ENCODE measurements at regions not wholly inside any gene's neighbourhood (a gene's known extent, or its start where the extent isn't known, plus 50 kb on each side); places are given as distances from the start of the nearest gene placed in this dataset.

GRCh38 chr3:83601704-83602103, 1357.1 kb upstream of the CADM2 start:
- H3K4me1 ChIP-seq (ENCODE audit: low read length) = no peaks in the 10 kb centered on the region
- no peak for TF ChIP-seq CTCF (IDR thresholded peaks at IDR 0.05; ENCODE audit: low read length)
- no peak for TF ChIP-seq EZH2 (optimal IDR thresholded peaks at IDR 0.05; ENCODE audit: low read depth, low read length)
- TF ChIP-seq EZH2phosphoT487 (IDR thresholded peaks at IDR 0.05; ENCODE audit: low read length) = no peak
- no peak overlapping the region for H3K27ac ChIP-seq (ENCODE audit: low read length)
- H4K20me1 ChIP-seq (ENCODE audit: insufficient read depth, low read length) = no peaks in the 10 kb centered on the region
- H3F3A ChIP-seq (ENCODE audit: insufficient read depth, low read length) = no peaks in the 10 kb centered on the region
- H2AFZ ChIP-seq (ENCODE audit: low read length) = no peak overlapping the region
- no peaks in the 10 kb centered on the region for H3K9me2 ChIP-seq (replicated peaks; ENCODE audit: insufficient read depth, low read length)
- no peaks in the 10 kb centered on the region for H3K9me3 ChIP-seq (replicated peaks; ENCODE audit: insufficient read depth, low read length)
- H3K79me2 ChIP-seq (ENCODE audit: low read length) = no peaks in the 10 kb centered on the region
- no peaks in the 10 kb centered on the region for H3K36me3 ChIP-seq (replicated peaks; ENCODE audit: insufficient read depth, low read length)
- no peak overlapping the region for H3K4me3 ChIP-seq (ENCODE audit: low read length)
- no peak overlapping the region for H3K4me2 ChIP-seq (ENCODE audit: low read depth, low read length)
- no peak overlapping the region for H3K9ac ChIP-seq (ENCODE audit: low read length)
- peak; percentile 16 for DNase-seq
- H3K27me3 ChIP-seq (replicated peaks; ENCODE audit: insufficient read depth, low read length) = no peaks in the 10 kb centered on the region

GRCh38 chr3:83622526-83622925, 1336.3 kb upstream of the CADM2 start:
- Histone ChIP-seq H3K9me3 (replicated peaks; ENCODE audit: insufficient read depth, low read length) (no peaks in the 10 kb centered on the region), H3K36me3 (replicated peaks; ENCODE audit: insufficient read depth, low read length) (no peaks in the 10 kb centered on the region), H3K9me2 (replicated peaks; ENCODE audit: insufficient read depth, low read length) (no peaks in the 10 kb centered on the region), H3K4me3 (ENCODE audit: low read length) (no peak overlapping the region), H3K9ac (ENCODE audit: low read length) (no peak overlapping the region), H3K27ac (ENCODE audit: low read length) (no peak overlapping the region), H3K27me3 (replicated peaks; ENCODE audit: insufficient read depth, low read length) (no peaks in the 10 kb centered on the region), H3K4me1 (ENCODE audit: low read length) (no peaks in the 10 kb centered on the region), H3F3A (ENCODE audit: insufficient read depth, low read length) (no peaks in the 10 kb centered on the region), H3K4me2 (ENCODE audit: low read depth, low read length) (no peak overlapping the region), H3K79me2 (ENCODE audit: low read length) (no peaks in the 10 kb centered on the region), H4K20me1 (ENCODE audit: insufficient read depth, low read length) (no peaks in the 10 kb centered on the region), H2AFZ (ENCODE audit: low read length) (no peak overlapping the region)
- no peak for DNase-seq
- TF ChIP-seq EZH2 (optimal IDR thresholded peaks at IDR 0.05; ENCODE audit: low read depth, low read length) (no peak), EZH2phosphoT487 (IDR thresholded peaks at IDR 0.05; ENCODE audit: low read length) (no peak), CTCF (IDR thresholded peaks at IDR 0.05; ENCODE audit: low read length) (no peak)

DNA sequence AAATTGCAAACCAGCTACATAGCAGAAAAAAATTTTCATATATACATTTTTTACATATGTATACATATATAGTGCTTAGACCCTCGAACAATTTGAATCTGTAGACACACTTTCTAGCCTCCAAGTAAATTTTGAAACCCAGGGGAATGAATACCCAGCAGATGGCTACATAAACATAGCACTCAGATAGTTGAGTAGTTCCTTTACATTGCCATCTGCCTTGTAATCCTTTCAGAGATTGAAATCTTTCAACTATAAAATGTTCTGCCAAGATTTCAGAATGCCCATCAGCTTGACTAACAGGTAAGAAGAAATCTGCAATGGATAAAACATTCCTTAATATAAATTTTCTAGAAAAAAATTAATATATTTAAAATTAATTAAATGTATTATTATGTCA, 1333.5 kb upstream of the CADM2 start:
- Histone ChIP-seq H3K27ac (ENCODE audit: low read length) (no peak overlapping the region), H3K9me3 (replicated peaks; ENCODE audit: insufficient read depth, low read length) (no peaks in the 10 kb centered on the region; the same call in 1 of the 2 replicates), H3K4me1 (ENCODE audit: low read length) (no peaks in the 10 kb centered on the region), H3K36me3 (replicated peaks; ENCODE audit: insufficient read depth, low read length) (no peaks in the 10 kb centered on the region), H3K9ac (ENCODE audit: low read length) (no peak overlapping the region), H3F3A (ENCODE audit: insufficient read depth, low read length) (no peaks in the 10 kb centered on the region), H3K9me2 (replicated peaks; ENCODE audit: insufficient read depth, low read length) (no peaks in the 10 kb centered on the region), H3K79me2 (ENCODE audit: low read length) (no peaks in the 10 kb centered on the region), H4K20me1 (ENCODE audit: insufficient read depth, low read length) (no peaks in the 10 kb centered on the region), H3K4me3 (ENCODE audit: low read length) (no peak overlapping the region), H3K4me2 (ENCODE audit: low read depth, low read length) (no peak overlapping the region), H3K27me3 (replicated peaks; ENCODE audit: insufficient read depth, low read length) (no peaks in the 10 kb centered on the region), H2AFZ (ENCODE audit: low read length) (no peak overlapping the region)
- TF ChIP-seq EZH2phosphoT487 (IDR thresholded peaks at IDR 0.05; ENCODE audit: low read length) (no peak), EZH2 (optimal IDR thresholded peaks at IDR 0.05; ENCODE audit: low read depth, low read length) (no peak), CTCF (IDR thresholded peaks at IDR 0.05; ENCODE audit: low read length) (no peak)
- no peak for DNase-seq
